ENCODE measurements at regions not wholly inside any gene's neighbourhood (a gene's known extent, or its start where the extent isn't known, plus 50 kb on each side); places are given as distances from the start of the nearest gene placed in this dataset.
A peak's percentile ranks its signal among the peaks of the same experiment; 100 is the strongest.

- Histone ChIP-seq H3K27me3 (ENCODE audit: insufficient read depth, low read length) (no peaks in the 10 kb centered on the region), H3K4me1 (ENCODE audit: insufficient read depth, low read length) (no peaks in the 10 kb centered on the region), H3K27ac (ENCODE audit: low read depth, low read length) (no peak overlapping the region), H3K36me3 (ENCODE audit: insufficient read depth, low read length) (no peaks in the 10 kb centered on the region), H3K79me2 (ENCODE audit: insufficient read depth, low read length) (no peaks in the 10 kb centered on the region), H3K4me3 (ENCODE audit: insufficient read depth, low read depth, low read length) (no peak overlapping the region), H3K9me3 (ENCODE audit: insufficient read depth, low read depth, low read length) (peaks cover 3% of the 10 kb centered on the region), H3K9ac (ENCODE audit: low read length) (no peak overlapping the region), H3K4me2 (ENCODE audit: low read length) (no peak overlapping the region), H2AFZ (ENCODE audit: low read depth, low read length) (no peak overlapping the region), H4K20me1 (ENCODE audit: insufficient read depth, low read length) (no peaks in the 10 kb centered on the region)
- Mint-ChIP-seq H3K4me1 (ENCODE audit: low read depth, unreplicated experiment) (no peaks in the 10 kb centered on the region), H3K4me3 (ENCODE audit: unreplicated experiment) (no peak overlapping the region), H3K27ac (ENCODE audit: unreplicated experiment) (no peak overlapping the region), H3K36me3 (ENCODE audit: low read depth, unreplicated experiment) (no peaks in the 10 kb centered on the region), H3K9me3 (ENCODE audit: unreplicated experiment) (peaks cover 9% of the 10 kb centered on the region), H3K27me3 (ENCODE audit: low read depth, unreplicated experiment) (no peaks in the 10 kb centered on the region)
- no peak for TF ChIP-seq EZH2 (IDR thresholded peaks at IDR 0.05; ENCODE audit: insufficient read depth, low read length)
- TF ChIP-seq, protein P1, sequence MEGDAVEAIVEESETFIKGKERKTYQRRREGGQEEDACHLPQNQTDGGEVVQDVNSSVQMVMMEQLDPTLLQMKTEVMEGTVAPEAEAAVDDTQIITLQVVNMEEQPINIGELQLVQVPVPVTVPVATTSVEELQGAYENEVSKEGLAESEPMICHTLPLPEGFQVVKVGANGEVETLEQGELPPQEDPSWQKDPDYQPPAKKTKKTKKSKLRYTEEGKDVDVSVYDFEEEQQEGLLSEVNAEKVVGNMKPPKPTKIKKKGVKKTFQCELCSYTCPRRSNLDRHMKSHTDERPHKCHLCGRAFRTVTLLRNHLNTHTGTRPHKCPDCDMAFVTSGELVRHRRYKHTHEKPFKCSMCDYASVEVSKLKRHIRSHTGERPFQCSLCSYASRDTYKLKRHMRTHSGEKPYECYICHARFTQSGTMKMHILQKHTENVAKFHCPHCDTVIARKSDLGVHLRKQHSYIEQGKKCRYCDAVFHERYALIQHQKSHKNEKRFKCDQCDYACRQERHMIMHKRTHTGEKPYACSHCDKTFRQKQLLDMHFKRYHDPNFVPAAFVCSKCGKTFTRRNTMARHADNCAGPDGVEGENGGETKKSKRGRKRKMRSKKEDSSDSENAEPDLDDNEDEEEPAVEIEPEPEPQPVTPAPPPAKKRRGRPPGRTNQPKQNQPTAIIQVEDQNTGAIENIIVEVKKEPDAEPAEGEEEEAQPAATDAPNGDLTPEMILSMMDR (IDR thresholded peaks at IDR 0.05; ENCODE audit: insufficient read depth, low read depth, low read length), result no peak
- DNase-seq (ENCODE audit: low read depth) (peak; percentile 62), FAIRE-seq (no peak)
These were observed 864.8 kb upstream of the AUTS2 start for GRCh38 chr7:68733219-68734153.

DNA sequence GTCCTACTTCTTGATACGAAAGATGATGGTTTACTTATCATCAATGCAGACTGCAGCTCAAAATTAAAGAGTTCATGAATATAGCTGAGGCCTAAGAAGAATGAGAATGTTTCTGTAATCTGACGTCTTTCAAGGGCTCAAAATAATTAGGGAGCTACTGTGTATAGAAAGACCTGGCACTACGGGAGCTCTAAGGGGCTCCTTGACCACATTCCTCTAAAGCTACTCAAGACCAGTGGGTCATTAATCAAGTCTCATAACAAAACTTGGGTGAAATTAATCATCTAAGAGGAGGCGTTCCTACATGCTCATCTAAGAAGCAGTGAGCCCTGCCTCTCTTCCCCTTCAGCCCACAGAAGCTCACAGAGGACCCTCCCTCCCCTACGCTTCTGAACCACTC, 863.8 kb upstream of the AUTS2 start:
- FAIRE-seq (no peak), DNase-seq (ENCODE audit: low read depth) (peak; percentile 69)
- Histone ChIP-seq H3K4me3 (ENCODE audit: insufficient read depth, low read depth, low read length) (no peak overlapping the region), H3K79me2 (ENCODE audit: insufficient read depth, low read length) (no peaks in the 10 kb centered on the region), H3K4me1 (ENCODE audit: insufficient read depth, low read length) (no peaks in the 10 kb centered on the region), H3K4me2 (ENCODE audit: low read length) (no peak overlapping the region), H3K27me3 (ENCODE audit: insufficient read depth, low read length) (no peaks in the 10 kb centered on the region), H4K20me1 (ENCODE audit: insufficient read depth, low read length) (no peaks in the 10 kb centered on the region), H2AFZ (ENCODE audit: low read depth, low read length) (no peak overlapping the region), H3K27ac (ENCODE audit: low read depth, low read length) (no peak overlapping the region), H3K9ac (ENCODE audit: low read length) (no peak overlapping the region), H3K36me3 (ENCODE audit: insufficient read depth, low read length) (no peaks in the 10 kb centered on the region), H3K9me3 (ENCODE audit: insufficient read depth, low read depth, low read length) (peaks cover 3% of the 10 kb centered on the region)
- Mint-ChIP-seq H3K4me3 (ENCODE audit: unreplicated experiment) (no peak overlapping the region), H3K36me3 (ENCODE audit: low read depth, unreplicated experiment) (no peaks in the 10 kb centered on the region), H3K27ac (ENCODE audit: unreplicated experiment) (no peak overlapping the region), H3K9me3 (ENCODE audit: unreplicated experiment) (peaks cover 8% of the 10 kb centered on the region), H3K27me3 (ENCODE audit: low read depth, unreplicated experiment) (no peaks in the 10 kb centered on the region), H3K4me1 (ENCODE audit: low read depth, unreplicated experiment) (no peaks in the 10 kb centered on the region)
- no peak for TF ChIP-seq EZH2 (IDR thresholded peaks at IDR 0.05; ENCODE audit: insufficient read depth, low read length)
- TF ChIP-seq, protein P1 (IDR thresholded peaks at IDR 0.05; ENCODE audit: insufficient read depth, low read depth, low read length), result no peak

DNA sequence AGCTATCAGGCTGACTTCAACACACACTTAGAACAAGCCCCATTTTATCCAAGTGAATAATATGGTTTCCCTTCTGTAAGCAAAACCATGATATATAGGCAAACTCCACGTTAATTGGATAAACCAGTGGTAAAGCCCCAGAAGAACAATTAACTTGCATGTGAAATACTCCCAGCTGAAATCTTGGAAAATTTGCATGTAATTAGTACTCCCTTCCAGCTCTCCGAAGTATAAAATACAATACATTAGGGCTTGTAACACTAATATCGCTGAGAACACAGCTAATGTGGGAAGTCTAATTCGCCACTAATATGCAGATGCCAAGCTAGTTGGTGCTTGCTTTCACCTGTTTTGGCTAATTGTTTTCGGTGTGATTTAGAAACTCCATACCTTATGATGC, 859.0 kb upstream of the AUTS2 start:
- H4K20me1 ChIP-seq (ENCODE audit: insufficient read depth, low read length), result no peaks in the 10 kb centered on the region
- H3K79me2 ChIP-seq (ENCODE audit: insufficient read depth, low read length), result no peaks in the 10 kb centered on the region
- no peak overlapping the region for H3K27ac Mint-ChIP-seq (ENCODE audit: unreplicated experiment)
- no peak overlapping the region for H3K27ac ChIP-seq (ENCODE audit: low read depth, low read length)
- no peak overlapping the region for H3K9ac ChIP-seq (ENCODE audit: low read length)
- H3K9me3 Mint-ChIP-seq (ENCODE audit: unreplicated experiment), result peaks cover 11% of the 10 kb centered on the region
- FAIRE-seq, result no peak
- no peaks in the 10 kb centered on the region for H3K4me1 Mint-ChIP-seq (ENCODE audit: low read depth, unreplicated experiment)
- no peak for DNase-seq (ENCODE audit: low read depth)
- no peaks in the 10 kb centered on the region for H3K36me3 ChIP-seq (ENCODE audit: insufficient read depth, low read length)
- no peaks in the 10 kb centered on the region for H3K36me3 Mint-ChIP-seq (ENCODE audit: low read depth, unreplicated experiment)
- no peaks in the 10 kb centered on the region for H3K27me3 ChIP-seq (ENCODE audit: insufficient read depth, low read length)
- H3K27me3 Mint-ChIP-seq (ENCODE audit: low read depth, unreplicated experiment), result no peaks in the 10 kb centered on the region
- H3K4me1 ChIP-seq (ENCODE audit: insufficient read depth, low read length), result no peaks in the 10 kb centered on the region
- H3K4me2 ChIP-seq (ENCODE audit: low read length), result no peak overlapping the region
- H2AFZ ChIP-seq (ENCODE audit: low read depth, low read length), result no peak overlapping the region
- H3K4me3 ChIP-seq (ENCODE audit: insufficient read depth, low read depth, low read length), result no peak overlapping the region
- TF ChIP-seq EZH2 (IDR thresholded peaks at IDR 0.05; ENCODE audit: insufficient read depth, low read length), result no peak
- TF ChIP-seq, protein P1 (IDR thresholded peaks at IDR 0.05; ENCODE audit: insufficient read depth, low read depth, low read length), result no peak
- no peak overlapping the region for H3K4me3 Mint-ChIP-seq (ENCODE audit: unreplicated experiment)
- peaks cover 3% of the 10 kb centered on the region for H3K9me3 ChIP-seq (ENCODE audit: insufficient read depth, low read depth, low read length)

Data from astrocyte (in vitro differentiated cells and primary cell).